Lung (tissue), 11 donors: ENCODE measurements at regions not wholly inside any gene's neighbourhood (a gene's known extent, or its start where the extent isn't known, plus 50 kb on each side); places are given as distances from the start of the nearest gene placed in this dataset.

Experiments
- ATAC-seq: fragments of 200-7000 bp; cut with Tn5 transposase; one replicate; pipeline ENCODE4 v1.9.1; 2020; ENCODE audit warnings: moderate number of reproducible peaks; ENCODE audit not compliant: insufficient read depth, low FRiP score
- DNase-seq, 3 donors: peaks; one replicate each; pipeline ENCODE4 v3.0.0-alpha.2; 2013 to 2017
- H3K27ac ChIP-seq, 2 donors: one replicate each; pipeline ENCODE4 v1.5.1; 2013; ENCODE audit warnings: mild to moderate bottlenecking in 2 of 2, moderate library complexity in 2 of 2, control low read depth in 1 of 2, inconsistent platforms in 1 of 2, low read depth in 1 of 2, low read length in 1 of 2
- H3K27me3 ChIP-seq, 3 donors: one replicate each; pipeline ENCODE4 v1.5.1; 2013; ENCODE audit warnings: low read length in 2 of 3; ENCODE audit not compliant: control insufficient read depth in 3 of 3, insufficient read depth in 3 of 3
- H3K36me3 ChIP-seq, 4 donors: one replicate each; pipeline ENCODE4 v1.5.1; 2013; ENCODE audit warnings: low read length in 4 of 4, mild to moderate bottlenecking in 1 of 4, moderate library complexity in 1 of 4; ENCODE audit not compliant: control insufficient read depth in 4 of 4, insufficient read depth in 4 of 4
- H3K4me1 ChIP-seq, 5 donors: one replicate each; pipeline ENCODE4 v1.5.1; 2013; ENCODE audit warnings: low read length in 5 of 5, mild to moderate bottlenecking in 2 of 5, moderate library complexity in 1 of 5; ENCODE audit not compliant: control insufficient read depth in 5 of 5, insufficient read depth in 5 of 5
- H3K4me3 ChIP-seq: one replicate; pipeline ENCODE4 v1.5.1; 2013; ENCODE audit warnings: mild to moderate bottlenecking, control low read depth, moderate library complexity
- H3K9ac ChIP-seq, 2 donors: one replicate each; pipeline ENCODE4 v1.5.1; 2013; ENCODE audit warnings: low read length in 2 of 2, control low read depth in 1 of 2; ENCODE audit not compliant: insufficient read depth in 1 of 2
- H3K9me3 ChIP-seq, 4 donors: one replicate each; pipeline ENCODE4 v1.5.1; 2013; ENCODE audit warnings: low read length in 3 of 4, mild to moderate bottlenecking in 1 of 4, moderate library complexity in 1 of 4; ENCODE audit not compliant: control insufficient read depth in 4 of 4, insufficient read depth in 3 of 4
- CTCF ChIP-seq: IDR thresholded peaks from 2 replicates; pipeline ENCODE4 v1.5.1; 2012; ENCODE audit warnings: mild to moderate bottlenecking; ENCODE audit errors: control extremely low read depth, extremely low read depth
- WGBS, 2 donors: extraction: QIAGEN DNeasy Blood & Tissue Kit; methylation state at CpG; one replicate each; pipeline ENCODE4 v1.1.7; 2013; 5-methylcytosine and 5-hydroxymethylcytosine counted together
- donor health status: control.
- donor health status: control.
- donor health status: Bipolar disorder and iron deficiency.
- donor health status: healthy.
- donor health status: DM: yes; HTN: yes; CAD: no.

- H3K9ac ChIP-seq, result no peak overlapping the region
- H3K4me3 ChIP-seq, result no peak overlapping the region
- no peaks in the 10 kb centered on the region for H3K9me3 ChIP-seq
- no peak for ATAC-seq
- 74 to 87% methylated on average over 2 of the region's 2 CpGs for WGBS, 2 donors
- DNase-seq, result no peak
- H3K27ac ChIP-seq, result no peak overlapping the region
- TF ChIP-seq CTCF, result no peak
- no peaks in the 10 kb centered on the region for H3K4me1 ChIP-seq
- no peaks in the 10 kb centered on the region for H3K27me3 ChIP-seq
- H3K36me3 ChIP-seq, result no peaks in the 10 kb centered on the region
Observed at GRCh38 chr5:119896826-119897536, 267.6 kb downstream of the FAM170A start.

- no peak overlapping the region for H3K9ac ChIP-seq
- no peak for ATAC-seq
- peaks cover 0 to 3% (median 0%) of the 10 kb centered on the region in 5 donors for H3K4me1 ChIP-seq
- H3K9me3 ChIP-seq, result no peaks in the 10 kb centered on the region
- no peak overlapping the region for H3K4me3 ChIP-seq
- H3K36me3 ChIP-seq, result no peaks in the 10 kb centered on the region
- DNase-seq, result no peak
- H3K27me3 ChIP-seq, result no peaks in the 10 kb centered on the region
- no peak overlapping the region for H3K27ac ChIP-seq
- WGBS, 2 donors, result 74 to 82% methylated on average over 6 of the region's 6 CpGs
- no peak for TF ChIP-seq CTCF
Observed at GRCh38 chr5:119897537-119898370, 268.4 kb downstream of the FAM170A start.

- Histone ChIP-seq H3K27me3 (no peaks in the 10 kb centered on the region), H3K9me3 (no peaks in the 10 kb centered on the region), H3K4me1 (peaks cover 0 to 3% (median 0%) of the 10 kb centered on the region in 5 donors), H3K4me3 (no peak overlapping the region), H3K36me3 (no peaks in the 10 kb centered on the region), H3K27ac (no peak overlapping the region), H3K9ac (no peak overlapping the region)
- ATAC-seq (no peak), DNase-seq (no peak)
- TF ChIP-seq CTCF, result no peak
- WGBS, 2 donors, result 87 to 91% methylated on average over 2 of the region's 2 CpGs
Observed at GRCh38 chr5:119899981-119900380, 270.6 kb downstream of the FAM170A start.
